ENCODE measurements at regions not wholly inside any gene's neighbourhood (a gene's known extent, or its start where the extent isn't known, plus 50 kb on each side); places are given as distances from the start of the nearest gene placed in this dataset.

DNA sequence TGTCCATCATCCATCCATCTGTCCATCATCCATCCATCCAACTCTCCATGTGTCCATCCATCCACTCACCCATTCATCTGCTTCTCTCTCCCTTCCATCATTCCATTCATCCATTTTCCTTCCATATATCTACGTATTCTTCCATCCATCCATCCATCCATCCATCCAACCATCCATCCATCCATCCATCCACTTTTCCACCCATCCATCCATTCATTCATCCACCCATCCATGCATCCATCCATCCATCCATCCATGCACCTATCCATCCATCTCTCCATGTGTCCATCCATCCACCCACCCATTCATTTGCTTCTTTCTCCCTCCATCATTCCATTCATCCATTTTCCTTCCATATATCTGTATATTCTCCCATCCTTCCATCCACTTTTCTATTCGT lies 214.0 kb upstream of the RTL1 start:
- no peaks in the 10 kb centered on the region for H3K9me3 ChIP-seq (ENCODE audit: control insufficient read depth in 1 of 2, insufficient read depth in 1 of 2, low read depth in 1 of 2, low read length in 2 of 2)
- TF ChIP-seq POLR2AphosphoS5 (IDR thresholded peaks at IDR 0.05; ENCODE audit: low read depth, low read length) (no peak), CEBPB (IDR thresholded peaks at IDR 0.05; ENCODE audit: low read depth) (no peak), ELF1 (IDR thresholded peaks at IDR 0.05; ENCODE audit: borderline replicate concordance, low read depth) (no peak), TCF7L2 (IDR thresholded peaks at IDR 0.05; ENCODE audit: borderline replicate concordance, extremely low read depth, insufficient read depth, insufficient read length) (no peak), CBX3 (IDR thresholded peaks at IDR 0.05; ENCODE audit: low read depth) (no peak), EZH2phosphoT487 (IDR thresholded peaks at IDR 0.05; ENCODE audit: borderline replicate concordance) (no peak), RAD21 (IDR thresholded peaks at IDR 0.05; ENCODE audit: low read depth) (no peak)
- TF ChIP-seq, protein P1, sequence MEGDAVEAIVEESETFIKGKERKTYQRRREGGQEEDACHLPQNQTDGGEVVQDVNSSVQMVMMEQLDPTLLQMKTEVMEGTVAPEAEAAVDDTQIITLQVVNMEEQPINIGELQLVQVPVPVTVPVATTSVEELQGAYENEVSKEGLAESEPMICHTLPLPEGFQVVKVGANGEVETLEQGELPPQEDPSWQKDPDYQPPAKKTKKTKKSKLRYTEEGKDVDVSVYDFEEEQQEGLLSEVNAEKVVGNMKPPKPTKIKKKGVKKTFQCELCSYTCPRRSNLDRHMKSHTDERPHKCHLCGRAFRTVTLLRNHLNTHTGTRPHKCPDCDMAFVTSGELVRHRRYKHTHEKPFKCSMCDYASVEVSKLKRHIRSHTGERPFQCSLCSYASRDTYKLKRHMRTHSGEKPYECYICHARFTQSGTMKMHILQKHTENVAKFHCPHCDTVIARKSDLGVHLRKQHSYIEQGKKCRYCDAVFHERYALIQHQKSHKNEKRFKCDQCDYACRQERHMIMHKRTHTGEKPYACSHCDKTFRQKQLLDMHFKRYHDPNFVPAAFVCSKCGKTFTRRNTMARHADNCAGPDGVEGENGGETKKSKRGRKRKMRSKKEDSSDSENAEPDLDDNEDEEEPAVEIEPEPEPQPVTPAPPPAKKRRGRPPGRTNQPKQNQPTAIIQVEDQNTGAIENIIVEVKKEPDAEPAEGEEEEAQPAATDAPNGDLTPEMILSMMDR (IDR thresholded peaks at IDR 0.05 in 2 of 3, conservative IDR thresholded peaks at IDR 0.05 in 1 of 3; ENCODE audit: borderline replicate concordance in 1 of 3, insufficient read depth in 1 of 3, low read depth in 2 of 3, low read length in 2 of 3) = no peak
- no peak overlapping the region for H3K9ac ChIP-seq (ENCODE audit: low read length)
- no peak overlapping the region for H3K4me3 ChIP-seq (replicated peaks in 1 of 2; ENCODE audit: low read depth in 1 of 2, low read length in 2 of 2)
- no peaks in the 10 kb centered on the region for H3K79me2 ChIP-seq (ENCODE audit: insufficient read depth, low read length)
- no peaks in the 10 kb centered on the region for H3K9me2 ChIP-seq (ENCODE audit: insufficient read depth)
- intact Hi-C loops (cut with micrococcal nuclease) = no loop called here
- POLR2A ChIA-PET = no interaction called here
- no peak overlapping the region for H3K4me2 ChIP-seq (ENCODE audit: low read length)
- RAD21 ChIA-PET (ENCODE audit: low non-redundant PET in 1 of 2, low total read pairs in 2 of 2, uncharacterized antibody in 2 of 2, unreplicated experiment in 2 of 2) = no interaction called here
- no TSS peak for BruUV-seq (replicated peaks)
- peaks cover 3% of the 10 kb centered on the region; the same call in 1 of the 2 replicates for H3K27me3 ChIP-seq (ENCODE audit: insufficient read depth, low read length)
- no peak for ATAC-seq
- no peaks in the 10 kb centered on the region for H3K36me3 ChIP-seq (ENCODE audit: control insufficient read depth in 1 of 2, insufficient read depth in 2 of 2, low read length in 2 of 2)
- no peak for DNase-seq (ENCODE audit: low read depth, low spot score)
- no peaks in the 10 kb centered on the region for H3K4me1 ChIP-seq (ENCODE audit: control insufficient read depth in 1 of 2, insufficient read depth in 2 of 2, low read length in 2 of 2)
- H4K20me1 ChIP-seq (ENCODE audit: insufficient read depth) = no peaks in the 10 kb centered on the region
- no peak overlapping the region for H3K27ac ChIP-seq (ENCODE audit: low read depth, low read length)
- no peak overlapping the region for H2AFZ ChIP-seq (ENCODE audit: low read depth, low read length, poor library complexity, severe bottlenecking)
- CTCF ChIA-PET = no interaction called here

DNA sequence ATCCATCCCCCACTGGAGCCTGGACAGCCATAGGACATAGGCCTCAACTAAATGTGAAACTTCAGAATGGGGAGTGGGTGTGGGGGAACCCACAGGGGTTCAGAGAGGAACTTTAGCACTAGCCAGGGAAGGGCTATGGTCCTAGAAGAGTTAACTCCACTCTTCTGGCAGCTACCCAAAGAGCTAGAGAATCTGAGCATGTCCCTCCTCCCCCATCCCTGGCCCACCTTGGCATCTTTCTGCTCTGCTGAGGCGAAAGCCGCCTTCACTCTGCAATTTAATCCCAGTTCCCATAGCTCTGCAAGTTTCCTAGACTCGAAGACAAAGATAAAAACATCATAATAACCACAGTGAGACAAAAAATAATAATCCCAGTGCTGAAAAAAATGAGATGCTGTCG lies 214.7 kb upstream of the RTL1 start:
- H3K27me3 ChIP-seq (ENCODE audit: insufficient read depth, low read length) = peaks cover 3% of the 10 kb centered on the region; the same call in 1 of the 2 replicates
- no peak overlapping the region for H3K9ac ChIP-seq (ENCODE audit: low read length)
- H2AFZ ChIP-seq (ENCODE audit: low read depth, low read length, poor library complexity, severe bottlenecking) = no peak overlapping the region
- POLR2A ChIA-PET = no interaction called here
- no peaks in the 10 kb centered on the region for H3K9me2 ChIP-seq (ENCODE audit: insufficient read depth)
- no peak overlapping the region for H3K4me2 ChIP-seq (ENCODE audit: low read length)
- no TSS peak for BruUV-seq (replicated peaks)
- H3K36me3 ChIP-seq (ENCODE audit: control insufficient read depth in 1 of 2, insufficient read depth in 2 of 2, low read length in 2 of 2) = no peaks in the 10 kb centered on the region
- H3K79me2 ChIP-seq (ENCODE audit: insufficient read depth, low read length) = no peaks in the 10 kb centered on the region
- no peaks in the 10 kb centered on the region for H3K9me3 ChIP-seq (ENCODE audit: control insufficient read depth in 1 of 2, insufficient read depth in 1 of 2, low read depth in 1 of 2, low read length in 2 of 2)
- TF ChIP-seq TCF7L2 (IDR thresholded peaks at IDR 0.05; ENCODE audit: borderline replicate concordance, extremely low read depth, insufficient read depth, insufficient read length) (no peak), POLR2AphosphoS5 (IDR thresholded peaks at IDR 0.05; ENCODE audit: low read depth, low read length) (no peak), MAX (IDR thresholded peaks at IDR 0.05) (no peak), POLR2A (IDR thresholded peaks at IDR 0.05; ENCODE audit: borderline replicate concordance, extremely low read depth, insufficient read depth, insufficient read length) (no peak), EGR1 (IDR thresholded peaks at IDR 0.05; ENCODE audit: low read depth) (no peak), ZBTB33 (IDR thresholded peaks at IDR 0.05; ENCODE audit: extremely low read depth, insufficient replicate concordance, low read length) (no peak), SRF (IDR thresholded peaks at IDR 0.05; ENCODE audit: low read depth) (no peak), CEBPB (IDR thresholded peaks at IDR 0.05; ENCODE audit: low read depth) (no peak)
- TF ChIP-seq, protein P2, sequence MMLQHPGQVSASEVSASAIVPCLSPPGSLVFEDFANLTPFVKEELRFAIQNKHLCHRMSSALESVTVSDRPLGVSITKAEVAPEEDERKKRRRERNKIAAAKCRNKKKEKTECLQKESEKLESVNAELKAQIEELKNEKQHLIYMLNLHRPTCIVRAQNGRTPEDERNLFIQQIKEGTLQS (IDR thresholded peaks at IDR 0.05) = no peak
- RAD21 ChIA-PET (ENCODE audit: low non-redundant PET in 1 of 2, low total read pairs in 2 of 2, uncharacterized antibody in 2 of 2, unreplicated experiment in 2 of 2) = no interaction called here
- CTCF ChIA-PET = no interaction called here
- H3K4me1 ChIP-seq (ENCODE audit: control insufficient read depth in 1 of 2, insufficient read depth in 2 of 2, low read length in 2 of 2) = no peaks in the 10 kb centered on the region
- no peak overlapping the region for H3K4me3 ChIP-seq (replicated peaks in 1 of 2; ENCODE audit: low read depth in 1 of 2, low read length in 2 of 2)
- ATAC-seq (no peak), DNase-seq (ENCODE audit: low read depth, low spot score) (no peak)
- no peaks in the 10 kb centered on the region for H4K20me1 ChIP-seq (ENCODE audit: insufficient read depth)
- H3K27ac ChIP-seq (ENCODE audit: low read depth, low read length) = no peak overlapping the region
- intact Hi-C loops (cut with micrococcal nuclease) = no loop called here
